ENCODE measurements at regions not wholly inside any gene's neighbourhood (a gene's known extent, or its start where the extent isn't known, plus 50 kb on each side); places are given as distances from the start of the nearest gene placed in this dataset.

DNA sequence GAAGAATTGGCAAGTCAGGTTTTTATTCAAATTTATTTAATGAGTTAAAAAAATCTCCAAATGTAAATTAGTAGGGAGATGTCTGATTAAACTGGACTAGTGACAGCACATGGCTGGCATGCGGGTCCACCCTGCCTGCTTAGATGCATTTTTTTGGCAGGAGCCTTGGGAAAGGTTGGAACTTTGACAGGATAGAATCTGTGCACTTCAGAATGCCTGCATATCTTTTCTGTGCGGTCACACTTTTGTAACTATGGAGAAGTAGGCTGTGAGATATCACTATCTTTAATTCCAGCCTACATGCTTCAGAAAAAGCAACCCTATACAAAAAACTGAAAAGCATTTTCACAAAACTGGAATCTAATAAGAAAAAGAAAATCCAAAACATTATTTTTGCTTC lies 317.8 kb downstream of the MBD2 start:
- Histone ChIP-seq H3K27ac (ENCODE audit: low read depth, low read length) (no peak overlapping the region), H3K36me3 (ENCODE audit: control insufficient read depth, insufficient read depth, low read length) (no peaks in the 10 kb centered on the region), H3K9me3 (ENCODE audit: control insufficient read depth, insufficient read depth, low read length) (no peaks in the 10 kb centered on the region), H3K4me1 (ENCODE audit: control insufficient read depth, insufficient read depth, low read length) (no peaks in the 10 kb centered on the region), H3K4me3 (ENCODE audit: low read depth, low read length) (no peak overlapping the region), H3K27me3 (ENCODE audit: control insufficient read depth, insufficient read depth, low read length) (no peaks in the 10 kb centered on the region)
- peak in 3 of 6 donors; percentile 12 to 97 (median 57) for DNase-seq (ENCODE audit: low read depth in 4 of 6, low spot score in 6 of 6)
- WGBS (ENCODE audit: insufficient coverage) = 0% methylated on average over 1 of the region's 2 CpGs

DNA sequence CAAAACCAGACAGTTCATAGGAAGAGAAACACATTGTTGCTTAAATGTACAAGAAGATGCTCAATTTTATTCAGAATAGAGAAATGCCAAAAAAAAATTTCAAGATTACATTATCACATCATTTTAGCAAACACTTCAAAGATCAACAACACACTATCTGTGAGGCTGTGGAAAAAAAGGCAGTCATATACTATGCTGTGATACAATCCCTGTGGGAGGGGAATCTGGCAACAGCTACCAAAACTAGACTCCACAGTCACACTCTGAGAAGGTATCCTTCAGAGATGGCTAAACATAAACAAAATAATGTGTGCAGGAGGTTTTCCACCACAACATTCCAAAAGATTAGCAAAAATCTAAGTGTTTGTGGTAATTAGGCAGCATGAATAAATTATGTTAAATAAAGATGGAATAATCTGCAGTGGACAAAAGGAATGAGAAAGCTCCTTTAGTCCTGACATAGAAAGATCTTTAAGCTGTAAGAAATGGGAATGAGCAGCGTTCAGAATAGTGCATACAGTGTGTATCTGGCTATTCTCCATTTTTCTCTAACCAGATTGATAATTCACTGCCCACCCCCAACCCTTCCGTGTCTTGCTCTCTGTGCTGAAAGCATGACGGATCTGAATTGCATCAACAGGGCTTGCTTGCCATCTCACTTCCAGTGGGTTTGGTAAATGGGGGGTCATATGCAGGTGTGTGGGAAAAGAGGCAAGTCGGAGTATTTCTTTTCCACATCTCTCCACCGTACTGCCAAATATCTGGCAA lies 329.6 kb downstream of the MBD2 start:
- Histone ChIP-seq H3K27me3 (ENCODE audit: control insufficient read depth, insufficient read depth, low read length) (no peaks in the 10 kb centered on the region), H3K4me3 (ENCODE audit: low read depth, low read length) (no peak overlapping the region), H3K36me3 (ENCODE audit: control insufficient read depth, insufficient read depth, low read length) (no peaks in the 10 kb centered on the region), H3K27ac (ENCODE audit: low read depth, low read length) (no peak overlapping the region), H3K9me3 (ENCODE audit: control insufficient read depth, insufficient read depth, low read length) (no peaks in the 10 kb centered on the region), H3K4me1 (ENCODE audit: control insufficient read depth, insufficient read depth, low read length) (no peaks in the 10 kb centered on the region)
- WGBS (ENCODE audit: insufficient coverage) = no CpG with 5 or more reads among the region's 5 CpGs
- peak in 1 of 6 donors; percentile 57 for DNase-seq (ENCODE audit: low read depth in 4 of 6, low spot score in 6 of 6)

DNA sequence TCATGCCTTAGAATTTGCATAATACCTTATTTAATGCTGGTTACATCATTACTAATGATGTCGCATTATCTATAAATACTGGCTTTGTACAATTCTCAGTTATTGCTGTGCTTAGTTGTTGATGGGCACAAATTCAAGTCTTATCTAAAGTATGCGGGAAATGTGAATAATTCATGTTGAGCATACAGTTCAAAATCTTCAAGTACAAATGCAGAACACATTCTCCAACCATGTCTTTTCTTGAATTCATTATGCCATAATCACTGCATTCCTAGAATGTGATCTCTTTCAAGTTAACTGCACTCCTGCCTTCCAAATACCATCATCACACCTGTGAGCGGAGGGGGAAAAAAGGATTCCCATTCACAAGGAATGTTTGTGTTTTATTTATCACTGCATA lies 337.0 kb downstream of the MBD2 start:
- Histone ChIP-seq H3K4me3 (ENCODE audit: low read depth, low read length) (no peak overlapping the region), H3K9me3 (ENCODE audit: control insufficient read depth, insufficient read depth, low read length) (no peaks in the 10 kb centered on the region), H3K27me3 (ENCODE audit: control insufficient read depth, insufficient read depth, low read length) (no peaks in the 10 kb centered on the region), H3K4me1 (ENCODE audit: control insufficient read depth, insufficient read depth, low read length) (no peaks in the 10 kb centered on the region), H3K27ac (ENCODE audit: low read depth, low read length) (no peak overlapping the region), H3K36me3 (ENCODE audit: control insufficient read depth, insufficient read depth, low read length) (no peaks in the 10 kb centered on the region)
- WGBS (ENCODE audit: insufficient coverage) = no CpG with 5 or more reads among the region's 3 CpGs
- no peak for DNase-seq (ENCODE audit: low read depth in 4 of 6, low spot score in 6 of 6)

DNA sequence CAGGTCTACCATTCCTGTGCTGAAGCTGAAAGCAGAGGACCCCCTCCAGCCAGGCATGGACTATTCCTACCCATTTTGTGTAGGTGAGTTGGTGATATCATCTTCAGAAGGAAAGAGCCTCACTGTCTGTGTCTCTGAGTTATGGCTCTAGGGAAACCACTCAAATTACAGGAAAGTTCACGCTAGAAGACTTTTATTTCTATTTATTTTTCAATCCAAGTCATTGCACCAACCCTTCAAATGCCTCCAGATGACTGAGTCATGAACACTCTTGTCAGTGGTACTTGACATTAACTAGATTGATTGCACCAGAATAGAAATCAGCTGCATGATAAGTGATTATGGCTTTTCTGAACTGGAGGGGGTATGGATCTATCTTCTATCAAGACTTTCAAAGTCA lies 338.4 kb downstream of the MBD2 start:
- DNase-seq (ENCODE audit: low read depth in 4 of 6, low spot score in 6 of 6) = peak in 1 of 6 donors; percentile 28
- WGBS (ENCODE audit: insufficient coverage) = no CpG with 5 or more reads among the region's 1 CpG
- Histone ChIP-seq H3K4me3 (ENCODE audit: low read depth, low read length) (no peak overlapping the region), H3K36me3 (ENCODE audit: control insufficient read depth, insufficient read depth, low read length) (no peaks in the 10 kb centered on the region), H3K4me1 (ENCODE audit: control insufficient read depth, insufficient read depth, low read length) (no peaks in the 10 kb centered on the region), H3K9me3 (ENCODE audit: control insufficient read depth, insufficient read depth, low read length) (no peaks in the 10 kb centered on the region), H3K27ac (ENCODE audit: low read depth, low read length) (no peak overlapping the region), H3K27me3 (ENCODE audit: control insufficient read depth, insufficient read depth, low read length) (no peaks in the 10 kb centered on the region)

DNA sequence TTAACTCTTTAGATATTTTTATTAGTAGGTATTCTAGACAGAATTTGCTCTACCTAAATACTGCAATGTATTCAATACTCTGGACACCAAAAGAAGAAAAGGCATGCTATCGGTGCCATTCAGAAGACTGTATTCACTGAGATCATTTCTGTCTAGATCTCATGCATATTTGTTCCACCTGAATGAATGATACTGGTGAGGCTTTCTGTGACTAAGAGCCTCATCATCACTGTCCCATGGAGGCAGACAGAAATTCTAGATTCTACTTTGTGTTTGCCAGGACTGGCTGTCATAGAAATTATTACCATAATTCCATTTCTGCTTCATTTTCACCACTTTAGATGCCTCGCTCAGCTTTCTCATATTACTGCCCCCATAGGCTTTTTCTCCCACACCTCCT lies 340.7 kb downstream of the MBD2 start:
- no peak overlapping the region for H3K27ac ChIP-seq (ENCODE audit: low read depth, low read length)
- no peak overlapping the region for H3K4me3 ChIP-seq (ENCODE audit: low read depth, low read length)
- H3K36me3 ChIP-seq (ENCODE audit: control insufficient read depth, insufficient read depth, low read length) = no peaks in the 10 kb centered on the region
- H3K27me3 ChIP-seq (ENCODE audit: control insufficient read depth, insufficient read depth, low read length) = no peaks in the 10 kb centered on the region
- H3K9me3 ChIP-seq (ENCODE audit: control insufficient read depth, insufficient read depth, low read length) = no peaks in the 10 kb centered on the region
- no peaks in the 10 kb centered on the region for H3K4me1 ChIP-seq (ENCODE audit: control insufficient read depth, insufficient read depth, low read length)
- 100% methylated on average over 1 of the region's 2 CpGs for WGBS (ENCODE audit: insufficient coverage)
- no peak for DNase-seq (ENCODE audit: low read depth in 4 of 6, low spot score in 6 of 6)

DNA sequence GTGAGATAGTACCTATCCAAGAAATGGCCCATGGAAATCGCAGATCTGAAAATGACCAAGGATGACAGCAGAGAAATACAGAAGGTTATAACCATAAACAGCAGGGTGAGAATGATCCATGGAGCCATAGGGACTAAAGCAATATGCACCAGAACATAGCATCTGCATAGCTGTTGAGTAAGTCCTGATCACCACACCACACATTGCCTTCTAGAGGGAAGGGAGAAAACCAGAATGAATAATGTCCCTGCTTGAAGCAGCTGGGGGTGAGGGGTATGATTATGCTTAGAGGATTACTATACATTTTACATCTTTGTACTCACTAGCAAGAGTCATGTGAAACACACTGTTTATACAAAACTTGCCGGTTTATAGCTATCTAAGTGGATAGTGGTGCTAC lies 350.4 kb downstream of the MBD2 start:
- Histone ChIP-seq H3K36me3 (ENCODE audit: control insufficient read depth, insufficient read depth, low read length) (no peaks in the 10 kb centered on the region), H3K27ac (ENCODE audit: low read depth, low read length) (no peak overlapping the region), H3K4me3 (ENCODE audit: low read depth, low read length) (no peak overlapping the region), H3K4me1 (ENCODE audit: control insufficient read depth, insufficient read depth, low read length) (no peaks in the 10 kb centered on the region), H3K9me3 (ENCODE audit: control insufficient read depth, insufficient read depth, low read length) (no peaks in the 10 kb centered on the region), H3K27me3 (ENCODE audit: control insufficient read depth, insufficient read depth, low read length) (no peaks in the 10 kb centered on the region)
- no CpG with 5 or more reads among the region's 2 CpGs for WGBS (ENCODE audit: insufficient coverage)
- no peak for DNase-seq (ENCODE audit: low read depth in 4 of 6, low spot score in 6 of 6)

DNA sequence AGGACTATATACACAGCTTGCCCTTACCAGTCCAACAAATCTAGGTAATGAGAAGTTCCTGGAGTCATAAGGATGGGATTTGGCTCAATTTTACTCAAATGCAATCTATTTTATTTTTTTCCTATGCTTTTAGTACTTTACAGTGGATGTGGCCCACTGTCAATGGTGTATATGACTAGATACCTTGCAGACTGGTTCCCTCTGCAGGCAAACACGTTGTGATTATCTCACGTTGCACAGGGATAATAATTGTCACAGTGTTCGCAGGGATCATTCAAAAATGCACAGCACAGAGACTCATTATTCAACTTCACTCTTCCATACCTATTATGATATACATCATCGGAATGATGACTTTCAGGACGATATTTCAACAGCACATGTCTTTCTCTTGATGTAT lies 359.7 kb downstream of the MBD2 start:
- H3K4me3 ChIP-seq (ENCODE audit: low read depth, low read length) = no peak overlapping the region
- 60% methylated on average over 1 of the region's 5 CpGs for WGBS (ENCODE audit: insufficient coverage)
- H3K9me3 ChIP-seq (ENCODE audit: control insufficient read depth, insufficient read depth, low read length) = no peaks in the 10 kb centered on the region
- peak in 1 of 6 donors; percentile 68 for DNase-seq (ENCODE audit: low read depth in 4 of 6, low spot score in 6 of 6)
- no peaks in the 10 kb centered on the region for H3K27me3 ChIP-seq (ENCODE audit: control insufficient read depth, insufficient read depth, low read length)
- no peak overlapping the region for H3K27ac ChIP-seq (ENCODE audit: low read depth, low read length)
- H3K36me3 ChIP-seq (ENCODE audit: control insufficient read depth, insufficient read depth, low read length) = no peaks in the 10 kb centered on the region
- no peaks in the 10 kb centered on the region for H3K4me1 ChIP-seq (ENCODE audit: control insufficient read depth, insufficient read depth, low read length)

DNA sequence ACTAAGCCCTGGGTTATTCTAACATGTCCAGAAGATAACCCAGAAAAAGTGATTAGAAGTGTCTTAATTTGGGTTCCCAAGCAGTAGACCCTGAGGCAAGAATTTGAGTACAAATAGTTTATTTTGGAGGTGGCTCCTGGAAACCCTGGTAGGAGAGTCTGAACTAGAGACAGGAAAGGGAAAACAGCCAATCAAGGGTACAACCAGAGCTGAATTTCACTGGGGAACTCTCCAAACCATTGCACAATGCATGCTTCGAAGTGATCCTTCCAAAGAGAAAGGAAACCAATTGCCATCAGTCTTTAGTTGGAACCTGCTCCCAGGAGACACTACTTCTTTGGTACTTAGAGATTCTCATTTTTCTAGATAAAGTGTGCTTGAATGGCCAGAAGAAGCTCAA lies 361.5 kb downstream of the MBD2 start:
- 86% methylated on average over 1 of the region's 1 CpG for WGBS (ENCODE audit: insufficient coverage)
- H3K27ac ChIP-seq (ENCODE audit: low read depth, low read length) = no peak overlapping the region
- H3K9me3 ChIP-seq (ENCODE audit: control insufficient read depth, insufficient read depth, low read length) = no peaks in the 10 kb centered on the region
- no peak overlapping the region for H3K4me3 ChIP-seq (ENCODE audit: low read depth, low read length)
- H3K4me1 ChIP-seq (ENCODE audit: control insufficient read depth, insufficient read depth, low read length) = no peaks in the 10 kb centered on the region
- no peaks in the 10 kb centered on the region for H3K27me3 ChIP-seq (ENCODE audit: control insufficient read depth, insufficient read depth, low read length)
- no peaks in the 10 kb centered on the region for H3K36me3 ChIP-seq (ENCODE audit: control insufficient read depth, insufficient read depth, low read length)
- DNase-seq (ENCODE audit: low read depth in 4 of 6, low spot score in 6 of 6) = no peak

DNA sequence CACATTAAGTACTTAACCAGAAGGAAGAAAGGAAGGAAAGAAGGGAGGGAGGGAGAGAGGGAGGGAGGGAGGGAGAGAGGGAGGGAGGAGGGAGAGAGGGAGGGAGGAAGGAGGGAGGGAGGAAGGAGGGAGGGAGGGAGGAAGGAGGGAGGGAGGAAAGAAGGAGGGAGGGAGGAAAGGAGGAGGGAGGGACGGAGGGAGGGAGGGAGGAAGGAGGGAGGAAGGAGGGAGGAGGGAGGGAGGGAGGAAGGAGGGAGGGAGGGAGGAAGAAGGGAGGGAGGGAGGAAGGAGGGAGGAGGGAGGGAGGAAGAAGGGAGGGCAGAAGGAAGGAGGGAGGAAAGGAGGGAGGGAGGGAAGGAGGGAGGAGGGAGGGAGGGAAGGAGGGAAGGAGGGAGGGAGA lies 363.3 kb downstream of the MBD2 start:
- Histone ChIP-seq H3K4me1 (ENCODE audit: control insufficient read depth, insufficient read depth, low read length) (no peaks in the 10 kb centered on the region), H3K9me3 (ENCODE audit: control insufficient read depth, insufficient read depth, low read length) (no peaks in the 10 kb centered on the region), H3K27ac (ENCODE audit: low read depth, low read length) (no peak overlapping the region), H3K27me3 (ENCODE audit: control insufficient read depth, insufficient read depth, low read length) (no peaks in the 10 kb centered on the region), H3K36me3 (ENCODE audit: control insufficient read depth, insufficient read depth, low read length) (no peaks in the 10 kb centered on the region), H3K4me3 (ENCODE audit: low read depth, low read length) (no peak overlapping the region)
- WGBS (ENCODE audit: insufficient coverage) = no CpG with 5 or more reads among the region's 1 CpG
- DNase-seq (ENCODE audit: low read depth in 4 of 6, low spot score in 6 of 6) = no peak

DNA sequence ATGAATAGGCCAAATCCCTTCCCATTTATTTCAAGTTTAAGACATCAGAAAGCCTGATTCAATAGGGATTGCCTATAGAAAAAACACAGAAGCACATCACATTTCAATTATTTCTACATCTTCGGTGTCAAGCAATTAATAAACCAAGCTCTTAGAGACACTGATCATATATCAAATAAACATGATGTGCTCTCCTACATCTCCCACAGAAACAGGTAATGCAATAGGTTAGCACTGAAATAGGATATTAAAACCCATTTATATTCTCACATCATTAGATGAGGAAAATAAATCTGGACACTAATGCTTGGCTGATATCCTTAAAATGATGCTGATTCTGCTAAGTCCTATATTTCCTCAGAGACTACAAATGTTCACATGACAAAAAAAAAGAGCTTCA lies 364.7 kb downstream of the MBD2 start:
- DNase-seq (ENCODE audit: low read depth in 4 of 6, low spot score in 6 of 6) = no peak
- no CpG with 5 or more reads among the region's 1 CpG for WGBS (ENCODE audit: insufficient coverage)

More for the DNA sequence above, 364.7 kb downstream of the MBD2 start:
- H3K27ac ChIP-seq (ENCODE audit: low read depth, low read length) = no peak overlapping the region
- no peaks in the 10 kb centered on the region for H3K9me3 ChIP-seq (ENCODE audit: control insufficient read depth, insufficient read depth, low read length)
- no peaks in the 10 kb centered on the region for H3K4me1 ChIP-seq (ENCODE audit: control insufficient read depth, insufficient read depth, low read length)
- H3K27me3 ChIP-seq (ENCODE audit: control insufficient read depth, insufficient read depth, low read length) = no peaks in the 10 kb centered on the region
- H3K36me3 ChIP-seq (ENCODE audit: control insufficient read depth, insufficient read depth, low read length) = no peaks in the 10 kb centered on the region
- H3K4me3 ChIP-seq (ENCODE audit: low read depth, low read length) = no peak overlapping the region

Measured in spinal cord (tissue), 9 donors.